ENCODE measurements at regions not wholly inside any gene's neighbourhood (a gene's known extent, or its start where the extent isn't known, plus 50 kb on each side); places are given as distances from the start of the nearest gene placed in this dataset.

DNA sequence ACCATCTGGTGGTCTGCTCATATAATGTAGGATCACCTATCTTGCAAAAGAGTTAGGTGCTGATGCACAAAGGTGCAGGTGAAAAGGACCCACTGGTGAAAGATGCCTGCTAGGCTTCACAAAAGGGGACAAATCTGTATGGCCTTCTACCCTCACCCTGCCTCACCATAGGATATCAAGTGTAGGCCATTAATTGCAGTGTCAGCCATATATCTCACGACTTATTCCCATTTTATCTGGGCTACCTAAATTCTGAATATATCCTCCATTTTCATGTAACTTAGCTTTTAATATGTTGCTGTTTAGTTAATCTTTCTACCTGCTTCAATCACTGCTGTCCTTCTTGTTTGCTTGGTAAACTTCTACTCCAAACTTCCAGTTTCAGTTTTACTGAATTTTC, 84.2 kb upstream of the DPH5 start:
- Histone ChIP-seq H3K4me3 (ENCODE audit: low read depth, low read length) (no peak overlapping the region), H3K27me3 (ENCODE audit: control insufficient read depth, insufficient read depth, low read length) (no peaks in the 10 kb centered on the region), H3K27ac (ENCODE audit: low read depth, low read length) (no peak overlapping the region), H3K9me3 (ENCODE audit: control insufficient read depth, insufficient read depth, low read length) (no peaks in the 10 kb centered on the region)
- CTCF ChIA-PET = interaction anchor here (1.6 kb wide), 1 partner anchor 179 kb away, joined by 5 read pairs; no protein-coding TSS in a partner anchor
- TF ChIP-seq, protein P1, sequence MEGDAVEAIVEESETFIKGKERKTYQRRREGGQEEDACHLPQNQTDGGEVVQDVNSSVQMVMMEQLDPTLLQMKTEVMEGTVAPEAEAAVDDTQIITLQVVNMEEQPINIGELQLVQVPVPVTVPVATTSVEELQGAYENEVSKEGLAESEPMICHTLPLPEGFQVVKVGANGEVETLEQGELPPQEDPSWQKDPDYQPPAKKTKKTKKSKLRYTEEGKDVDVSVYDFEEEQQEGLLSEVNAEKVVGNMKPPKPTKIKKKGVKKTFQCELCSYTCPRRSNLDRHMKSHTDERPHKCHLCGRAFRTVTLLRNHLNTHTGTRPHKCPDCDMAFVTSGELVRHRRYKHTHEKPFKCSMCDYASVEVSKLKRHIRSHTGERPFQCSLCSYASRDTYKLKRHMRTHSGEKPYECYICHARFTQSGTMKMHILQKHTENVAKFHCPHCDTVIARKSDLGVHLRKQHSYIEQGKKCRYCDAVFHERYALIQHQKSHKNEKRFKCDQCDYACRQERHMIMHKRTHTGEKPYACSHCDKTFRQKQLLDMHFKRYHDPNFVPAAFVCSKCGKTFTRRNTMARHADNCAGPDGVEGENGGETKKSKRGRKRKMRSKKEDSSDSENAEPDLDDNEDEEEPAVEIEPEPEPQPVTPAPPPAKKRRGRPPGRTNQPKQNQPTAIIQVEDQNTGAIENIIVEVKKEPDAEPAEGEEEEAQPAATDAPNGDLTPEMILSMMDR (IDR thresholded peaks at IDR 0.05; ENCODE audit: low read depth, low read length) = no peak
- POLR2A ChIA-PET = no interaction called here
- no peak for DNase-seq (ENCODE audit: low read depth, low spot score)

DNA sequence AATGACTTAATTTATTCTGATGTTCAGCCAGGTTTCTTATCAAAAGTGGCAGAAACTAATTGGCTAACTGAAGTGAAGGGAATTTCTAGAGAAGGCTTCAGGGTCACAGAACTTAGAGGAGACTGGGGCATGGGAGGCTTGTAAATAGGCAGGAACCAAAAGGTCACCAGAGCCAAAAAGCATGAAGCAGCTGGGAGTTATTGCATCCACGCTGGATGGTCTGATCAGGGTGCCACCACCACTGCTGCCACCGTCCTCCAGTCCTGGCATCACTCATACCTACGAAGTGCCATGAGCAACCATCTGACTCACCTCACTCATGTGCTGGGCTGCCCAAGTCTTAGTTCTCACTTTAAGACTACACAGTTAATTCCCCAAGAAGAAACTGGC, 82.5 kb upstream of the DPH5 start:
- DNase-seq (ENCODE audit: low read depth, low spot score) = no peak
- Histone ChIP-seq H3K9me3 (ENCODE audit: control insufficient read depth, insufficient read depth, low read length) (no peaks in the 10 kb centered on the region), H3K27me3 (ENCODE audit: control insufficient read depth, insufficient read depth, low read length) (no peaks in the 10 kb centered on the region), H3K27ac (ENCODE audit: low read depth, low read length) (no peak overlapping the region), H3K4me3 (ENCODE audit: low read depth, low read length) (no peak overlapping the region)
- TF ChIP-seq, protein P1 (IDR thresholded peaks at IDR 0.05; ENCODE audit: low read depth, low read length) = no peak
- ChIA-PET CTCF (no interaction called here), POLR2A (interaction anchor here (0.6 kb wide), 1 partner anchor 1275 kb away, joined by 7 read pairs; no protein-coding TSS in a partner anchor)

DNA sequence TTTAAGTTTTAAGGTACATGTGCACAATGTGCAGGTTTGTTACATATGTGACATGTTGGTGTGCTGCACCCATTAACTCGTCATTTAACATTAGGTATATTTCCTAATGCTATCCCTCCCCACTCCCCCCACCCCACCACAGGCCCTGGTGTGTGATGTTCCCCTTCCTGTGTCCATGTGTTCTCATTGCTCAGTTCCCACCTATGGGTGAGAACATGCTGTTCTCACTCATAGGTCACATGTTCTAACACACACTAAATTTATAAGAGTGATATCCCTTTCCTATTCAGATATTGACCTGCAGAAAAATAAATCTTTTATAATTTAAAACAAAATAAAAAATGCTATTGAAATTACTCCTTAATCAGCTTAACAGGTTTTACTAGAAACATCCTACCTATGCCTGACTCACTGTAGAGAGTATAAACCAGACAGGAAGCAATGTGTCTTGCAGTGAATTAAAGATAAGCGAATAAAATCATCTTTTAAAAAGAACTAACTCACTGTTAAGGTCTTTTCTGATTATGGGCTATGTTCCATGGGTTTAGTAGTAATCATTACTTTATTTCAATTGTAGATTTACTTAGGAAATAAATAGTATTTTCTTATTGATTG, 82.0 kb upstream of the DPH5 start:
- no peak for DNase-seq (ENCODE audit: low read depth, low spot score)
- CTCF ChIA-PET = no interaction called here
- TF ChIP-seq, protein P1 (IDR thresholded peaks at IDR 0.05; ENCODE audit: low read depth, low read length) = no peak
- H3K4me3 ChIP-seq (ENCODE audit: low read depth, low read length) = no peak overlapping the region
- no peaks in the 10 kb centered on the region for H3K9me3 ChIP-seq (ENCODE audit: control insufficient read depth, insufficient read depth, low read length)
- no peak overlapping the region for H3K27ac ChIP-seq (ENCODE audit: low read depth, low read length)
- POLR2A ChIA-PET = no interaction called here
- H3K27me3 ChIP-seq (ENCODE audit: control insufficient read depth, insufficient read depth, low read length) = no peaks in the 10 kb centered on the region

DNA sequence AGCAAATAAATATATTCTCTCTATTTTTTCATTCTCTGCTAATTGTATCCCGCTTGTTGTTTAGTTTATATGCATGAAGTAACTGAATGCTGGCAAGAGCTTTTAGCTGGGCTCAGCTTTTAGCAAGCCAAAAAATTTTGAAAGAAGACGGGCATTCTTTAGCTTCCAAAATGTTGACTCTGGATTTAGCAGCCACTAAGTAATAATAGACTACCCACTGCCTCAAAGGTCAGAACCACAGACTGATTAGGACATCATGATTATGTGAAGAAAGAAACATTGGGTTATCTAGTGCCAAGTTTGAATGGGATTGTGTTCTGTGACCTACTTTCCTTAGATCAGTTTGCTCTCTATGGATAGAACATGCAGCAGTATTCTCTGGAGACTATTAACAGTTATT, 80.3 kb upstream of the DPH5 start:
- ChIA-PET CTCF (no interaction called here), POLR2A (no interaction called here)
- no peak overlapping the region for H3K4me3 ChIP-seq (ENCODE audit: low read depth, low read length)
- H3K9me3 ChIP-seq (ENCODE audit: control insufficient read depth, insufficient read depth, low read length) = no peaks in the 10 kb centered on the region
- TF ChIP-seq, protein P1 (IDR thresholded peaks at IDR 0.05; ENCODE audit: low read depth, low read length) = no peak
- no peak overlapping the region for H3K27ac ChIP-seq (ENCODE audit: low read depth, low read length)
- H3K27me3 ChIP-seq (ENCODE audit: control insufficient read depth, insufficient read depth, low read length) = no peaks in the 10 kb centered on the region
- no peak for DNase-seq (ENCODE audit: low read depth, low spot score)

DNA sequence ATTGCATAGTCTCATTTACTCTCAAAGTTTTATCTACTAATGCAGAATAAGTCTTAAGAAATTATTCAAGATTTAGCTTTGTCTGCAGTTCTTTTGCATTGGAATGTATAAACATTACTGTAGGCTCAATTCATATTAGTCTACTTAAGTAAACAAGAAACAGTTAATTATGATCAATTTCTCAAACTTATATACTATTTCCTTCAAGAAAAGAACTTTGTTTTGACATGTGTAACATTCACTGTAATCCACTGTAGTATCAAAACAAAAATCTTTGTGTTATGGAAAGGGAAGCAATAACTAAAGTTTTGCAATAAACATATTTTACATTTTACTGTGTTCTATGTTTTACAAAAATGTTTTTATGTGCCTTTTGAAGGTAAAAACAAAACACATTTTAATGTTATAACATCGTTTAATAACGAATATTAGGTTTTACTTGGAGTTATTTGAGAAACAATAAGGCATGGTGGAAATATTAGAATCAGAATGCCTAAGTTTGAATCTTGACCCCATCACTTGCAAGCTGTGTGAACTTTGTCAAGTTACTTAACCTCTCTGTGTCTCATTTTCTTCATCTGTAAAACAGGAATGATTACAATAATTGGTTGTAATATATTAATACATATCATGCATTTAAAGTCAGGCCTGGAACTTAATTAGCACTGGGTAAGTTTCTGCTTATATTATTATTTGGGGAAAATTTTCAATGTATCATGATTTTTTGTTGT, 77.0 kb upstream of the DPH5 start:
- Histone ChIP-seq H3K27me3 (ENCODE audit: control insufficient read depth, insufficient read depth, low read length) (no peaks in the 10 kb centered on the region), H3K4me3 (ENCODE audit: low read depth, low read length) (no peak overlapping the region), H3K27ac (ENCODE audit: low read depth, low read length) (no peak overlapping the region), H3K9me3 (ENCODE audit: control insufficient read depth, insufficient read depth, low read length) (no peaks in the 10 kb centered on the region)
- ChIA-PET POLR2A (no interaction called here), CTCF (interaction anchor here (0.9 kb wide), 1 partner anchor 186 kb away, joined by 3 read pairs; no protein-coding TSS in a partner anchor)
- TF ChIP-seq, protein P1 (IDR thresholded peaks at IDR 0.05; ENCODE audit: low read depth, low read length) = no peak
- DNase-seq (ENCODE audit: low read depth, low spot score) = no peak

Measured in AG04450 (cell line).